CD4-positive, alpha-beta memory T cell (primary cell): ENCODE measurements at regions not wholly inside any gene's neighbourhood (a gene's known extent, or its start where the extent isn't known, plus 50 kb on each side); places are given as distances from the start of the nearest gene placed in this dataset.

Experiments
- CTCF ChIA-PET: fragments of 350-600 bp; sonication (Branson Sonifier 250); formaldehyde crosslinking; loops from one replicate; lab custom pipeline; 2021; ENCODE audit warnings: inconsistent platforms; ENCODE audit not compliant: partially characterized antibody; lab: Charles Lee
- POLR2A ChIA-PET: fragments of 350-600 bp; sonication (Branson Sonifier 250); formaldehyde crosslinking; loops from one replicate; lab custom pipeline; 2021; ENCODE audit not compliant: partially characterized antibody; lab: Charles Lee
- DNase-seq, 5 donors: peaks; one replicate each; pipeline versions ENCODE4 v3.0.0 to v3.0.0-alpha.2; 2020 to 2022; ENCODE audit warnings: mixed read lengths in 1 of 5
- H3K27ac ChIP-seq: one replicate; pipeline ENCODE4 v1.7.0; 2013; ENCODE audit warnings: low read depth, low read length
- H3K27me3 ChIP-seq: 2 replicates; pipeline ENCODE4 v1.7.0; 2013; ENCODE audit warnings: mild to moderate bottlenecking, low read length, moderate library complexity; ENCODE audit not compliant: insufficient read depth
- H3K36me3 ChIP-seq: 2 replicates; pipeline ENCODE4 v1.7.0; 2013; ENCODE audit warnings: mild to moderate bottlenecking, low read length, moderate library complexity; ENCODE audit not compliant: insufficient read depth
- H3K4me1 ChIP-seq: 2 replicates; pipeline ENCODE4 v1.7.0; 2013; ENCODE audit warnings: mild to moderate bottlenecking, low read length, moderate library complexity; ENCODE audit not compliant: insufficient read depth
- H3K4me3 ChIP-seq, 2 donors: one replicate each; pipeline ENCODE4 v1.7.0; 2013; ENCODE audit warnings: low read length in 2 of 2, mild to moderate bottlenecking in 1 of 2
- H3K9me3 ChIP-seq, 2 donors: one replicate each; pipeline ENCODE4 v1.7.0; 2013; ENCODE audit warnings: low read length in 2 of 2, control low read depth in 1 of 2; ENCODE audit not compliant: control insufficient read depth in 1 of 2
- H3K27ac Mint-ChIP-seq, 7 donors: one replicate each; pipeline ENCODE4 v1.8.0; 2020 to 2021; ENCODE audit warnings: mixed read lengths in 7 of 7, mild to moderate bottlenecking in 6 of 7, inconsistent platforms in 3 of 7, moderate library complexity in 3 of 7
- H3K27me3 Mint-ChIP-seq, 2 donors: one replicate each; pipeline ENCODE4 v1.8.0; 2020 to 2021; ENCODE audit warnings: mixed read lengths in 2 of 2
- H3K36me3 Mint-ChIP-seq, 2 donors: one replicate each; pipeline ENCODE4 v1.8.0; 2020 to 2021; ENCODE audit warnings: mixed read lengths in 2 of 2, inconsistent platforms in 1 of 2, mild to moderate bottlenecking in 1 of 2
- H3K4me1 Mint-ChIP-seq, 4 donors: one replicate each; pipeline ENCODE4 v1.8.0; 2020 to 2021; ENCODE audit warnings: mixed read lengths in 4 of 4, mild to moderate bottlenecking in 1 of 4
- H3K4me3 Mint-ChIP-seq, 8 donors: one replicate each; pipeline ENCODE4 v1.8.0; 2020 to 2021; ENCODE audit warnings: mixed read lengths in 8 of 8, mild to moderate bottlenecking in 7 of 8, moderate library complexity in 6 of 8, inconsistent platforms in 3 of 8
- H3K9me3 Mint-ChIP-seq, 8 donors: one replicate each; pipeline ENCODE4 v1.8.0; 2020 to 2021; ENCODE audit warnings: mixed read lengths in 8 of 8, mild to moderate bottlenecking in 5 of 8, inconsistent platforms in 3 of 8, moderate library complexity in 1 of 8
- intact Hi-C: fragments of 100-400 bp; cut with micrococcal nuclease; formaldehyde crosslinking; loops from one replicate; pipeline ENCODE4 v1.15.1; 2023

GRCh38 chr20:51204051-51204715 is 181.3 kb upstream of the KCNG1 start:
- Histone ChIP-seq H3K27me3 (peaks cover 8% of the 10 kb centered on the region), H3K36me3 (no peaks in the 10 kb centered on the region), H3K27ac (no peak overlapping the region), H3K4me3 (no peak overlapping the region), H3K4me1 (no peaks in the 10 kb centered on the region), H3K9me3 (no peaks in the 10 kb centered on the region)
- Mint-ChIP-seq H3K36me3 (no peaks in the 10 kb centered on the region), H3K9me3 (no peaks in the 10 kb centered on the region), H3K4me3 (no peak overlapping the region), H3K27ac (no peak overlapping the region), H3K4me1 (no peaks in the 10 kb centered on the region), H3K27me3 (peaks cover 30 to 33% of the 10 kb centered on the region in 2 donors)
- no peak for DNase-seq
- intact Hi-C loops = no loop called here
- ChIA-PET POLR2A (no interaction called here), CTCF (no interaction called here)

GRCh38 chr20:51202304-51202703 is 179.4 kb upstream of the KCNG1 start:
- no peaks in the 10 kb centered on the region for H3K9me3 ChIP-seq
- no peaks in the 10 kb centered on the region for H3K4me1 Mint-ChIP-seq
- no peak overlapping the region for H3K27ac ChIP-seq
- H3K36me3 Mint-ChIP-seq = no peaks in the 10 kb centered on the region
- no peaks in the 10 kb centered on the region for H3K4me1 ChIP-seq
- intact Hi-C loops = no loop called here
- no peak overlapping the region for H3K27ac Mint-ChIP-seq
- no peak for DNase-seq
- ChIA-PET CTCF (no interaction called here), POLR2A (no interaction called here)
- H3K9me3 Mint-ChIP-seq = no peaks in the 10 kb centered on the region
- no peaks in the 10 kb centered on the region for H3K36me3 ChIP-seq
- H3K4me3 Mint-ChIP-seq = no peak overlapping the region
- H3K4me3 ChIP-seq = no peak overlapping the region
- H3K27me3 Mint-ChIP-seq = peaks cover 23 to 25% of the 10 kb centered on the region in 2 donors
- peaks cover 2% of the 10 kb centered on the region for H3K27me3 ChIP-seq

DNA sequence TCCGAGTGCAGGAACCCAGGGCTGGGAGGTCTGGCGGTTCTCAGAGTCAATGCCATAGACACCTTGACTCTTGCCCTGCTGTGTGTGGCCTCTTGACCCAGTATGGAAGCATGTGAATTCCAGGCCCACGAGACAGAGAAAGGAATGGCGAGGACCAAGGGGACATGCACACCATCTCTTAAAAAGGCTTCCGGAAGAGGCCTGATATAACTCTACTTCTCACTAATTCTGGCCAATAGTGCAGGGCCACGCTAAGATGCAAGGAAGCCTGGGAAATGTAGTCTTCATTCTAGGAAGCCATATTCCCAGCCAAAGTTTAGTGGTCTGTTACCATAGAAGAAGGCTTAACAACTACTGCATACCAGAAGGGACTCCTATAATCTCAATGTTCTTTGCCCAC is 177.0 kb upstream of the KCNG1 start:
- peaks cover 15 to 25% of the 10 kb centered on the region in 2 donors for H3K27me3 Mint-ChIP-seq
- peaks cover 0 to 1% (median 0%) of the 10 kb centered on the region in 8 donors for H3K9me3 Mint-ChIP-seq
- no peak for DNase-seq
- H3K4me3 ChIP-seq = no peak overlapping the region
- intact Hi-C loops = no loop called here
- no peak overlapping the region for H3K4me3 Mint-ChIP-seq
- no peaks in the 10 kb centered on the region for H3K27me3 ChIP-seq
- H3K36me3 Mint-ChIP-seq = no peaks in the 10 kb centered on the region
- CTCF ChIA-PET = no interaction called here
- H3K9me3 ChIP-seq = no peaks in the 10 kb centered on the region
- no peaks in the 10 kb centered on the region for H3K36me3 ChIP-seq
- no peaks in the 10 kb centered on the region for H3K4me1 Mint-ChIP-seq
- H3K27ac ChIP-seq = no peak overlapping the region
- H3K27ac Mint-ChIP-seq = no peak overlapping the region
- POLR2A ChIA-PET = no interaction called here
- no peaks in the 10 kb centered on the region for H3K4me1 ChIP-seq

DNA sequence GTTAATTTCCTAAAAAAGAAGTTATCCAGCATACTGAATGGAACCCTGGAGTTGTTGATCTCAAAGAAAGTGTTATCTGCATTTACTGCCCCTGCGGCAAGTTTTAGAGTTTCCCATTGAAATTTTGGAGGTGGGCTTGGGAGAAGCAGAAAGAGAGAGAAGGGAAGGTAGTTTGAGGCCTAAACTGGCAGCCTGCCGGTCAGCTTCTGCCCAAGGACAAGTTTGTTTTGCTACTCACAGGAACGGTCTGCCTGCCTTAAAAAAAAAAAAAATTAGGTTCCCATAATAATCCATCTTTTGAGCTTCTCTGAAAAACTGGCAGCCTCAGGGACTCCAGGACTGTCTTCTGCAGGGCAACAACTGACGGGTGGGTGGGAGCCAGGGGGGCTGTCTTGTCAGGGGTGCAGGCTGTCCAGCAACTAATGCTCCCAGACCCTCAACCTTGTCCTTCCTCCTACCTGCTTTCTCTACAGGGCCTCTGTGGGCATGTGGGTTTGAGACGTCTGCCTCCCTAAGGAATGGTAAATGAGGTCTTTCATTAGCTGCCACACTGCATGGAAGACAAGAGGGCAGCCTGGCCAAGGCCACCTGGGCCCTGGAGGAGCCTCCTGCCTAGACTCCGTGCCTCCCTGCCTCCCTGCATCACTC is 176.1 kb upstream of the KCNG1 start:
- DNase-seq = no peak
- Histone ChIP-seq H3K4me3 (no peak overlapping the region), H3K36me3 (no peaks in the 10 kb centered on the region), H3K27me3 (no peaks in the 10 kb centered on the region), H3K27ac (no peak overlapping the region), H3K4me1 (no peaks in the 10 kb centered on the region), H3K9me3 (no peaks in the 10 kb centered on the region)
- H3K9me3 Mint-ChIP-seq = peaks cover 0 to 2% (median 0%) of the 10 kb centered on the region in 8 donors
- no peaks in the 10 kb centered on the region for H3K36me3 Mint-ChIP-seq
- intact Hi-C loops = no loop called here
- CTCF ChIA-PET = no interaction called here
- H3K27ac Mint-ChIP-seq = peak overlapping the region in 1 of 7 donors; percentile 20
- H3K27me3 Mint-ChIP-seq = peaks cover 12 to 24% of the 10 kb centered on the region in 2 donors
- POLR2A ChIA-PET = no interaction called here
- H3K4me1 Mint-ChIP-seq = no peaks in the 10 kb centered on the region
- no peak overlapping the region for H3K4me3 Mint-ChIP-seq

DNA sequence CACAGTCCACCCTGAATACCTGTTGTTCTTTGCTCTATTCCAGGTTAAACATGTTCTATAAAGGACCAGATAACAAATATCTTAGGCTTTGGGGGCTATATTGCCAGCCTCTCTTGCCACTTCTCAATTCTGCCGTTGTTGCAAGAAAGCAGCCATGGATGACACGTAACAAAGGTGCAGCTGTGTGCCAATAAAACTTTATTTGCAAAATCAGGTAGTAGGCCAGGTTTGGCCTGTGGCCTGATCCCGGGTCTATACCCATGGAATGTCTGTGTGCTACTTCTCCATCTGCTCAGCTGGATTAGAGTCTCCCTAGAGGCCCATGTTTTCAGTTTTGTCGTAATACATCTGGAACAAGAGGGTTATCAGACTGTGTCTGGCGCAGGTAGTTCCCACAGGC is 175.3 kb upstream of the KCNG1 start:
- Mint-ChIP-seq H3K4me1 (no peaks in the 10 kb centered on the region), H3K4me3 (no peak overlapping the region), H3K27me3 (peaks cover 10 to 26% of the 10 kb centered on the region in 2 donors), H3K36me3 (no peaks in the 10 kb centered on the region), H3K9me3 (peaks cover 0 to 4% (median 0%) of the 10 kb centered on the region in 8 donors), H3K27ac (no peak overlapping the region)
- no peak for DNase-seq
- Histone ChIP-seq H3K4me3 (no peak overlapping the region), H3K4me1 (no peaks in the 10 kb centered on the region), H3K9me3 (no peaks in the 10 kb centered on the region), H3K36me3 (no peaks in the 10 kb centered on the region), H3K27me3 (no peaks in the 10 kb centered on the region), H3K27ac (no peak overlapping the region)
- intact Hi-C loops = no loop called here
- POLR2A ChIA-PET = no interaction called here
- CTCF ChIA-PET = no interaction called here

DNA sequence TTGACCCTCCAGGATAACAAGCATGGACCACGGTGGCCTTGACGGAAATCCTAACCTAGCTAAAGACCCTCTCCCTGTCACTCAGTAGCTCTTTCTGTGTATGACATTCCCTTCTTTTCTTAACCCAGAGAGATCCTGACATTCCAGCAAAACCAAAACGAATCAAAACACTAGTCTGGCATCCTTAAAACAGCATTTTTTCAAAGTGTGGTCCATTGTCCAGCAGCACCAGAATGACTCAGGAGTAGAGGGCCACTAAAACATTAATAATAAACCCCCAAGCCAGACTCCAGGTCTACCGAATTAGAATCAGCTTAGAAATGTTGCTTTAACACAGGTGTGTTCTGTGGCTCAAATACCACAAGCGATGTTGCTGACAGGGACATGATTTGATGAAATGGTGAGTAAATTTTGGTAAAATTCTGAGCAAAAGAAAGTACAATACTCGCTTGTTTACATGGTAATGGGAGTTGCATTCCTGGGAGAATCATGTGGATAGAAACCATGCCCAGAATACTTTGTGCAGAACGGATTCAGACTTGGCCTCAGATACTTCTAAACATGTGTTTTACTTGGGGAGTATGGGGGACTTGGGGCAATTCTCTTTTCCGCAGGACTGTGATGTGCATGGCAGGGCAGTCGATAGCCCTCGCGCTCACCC is 174.2 kb upstream of the KCNG1 start:
- ChIA-PET POLR2A (no interaction called here), CTCF (no interaction called here)
- Mint-ChIP-seq H3K4me3 (no peak overlapping the region), H3K36me3 (no peaks in the 10 kb centered on the region), H3K27me3 (peaks cover 8 to 24% of the 10 kb centered on the region in 2 donors), H3K9me3 (peaks cover 0 to 4% (median 0%) of the 10 kb centered on the region in 8 donors), H3K4me1 (no peaks in the 10 kb centered on the region), H3K27ac (no peak overlapping the region)
- no peak overlapping the region for H3K27ac ChIP-seq
- H3K9me3 ChIP-seq = no peaks in the 10 kb centered on the region
- intact Hi-C loops = no loop called here
- no peaks in the 10 kb centered on the region for H3K4me1 ChIP-seq
- H3K36me3 ChIP-seq = no peaks in the 10 kb centered on the region
- H3K27me3 ChIP-seq = no peaks in the 10 kb centered on the region
- no peak for DNase-seq
- no peak overlapping the region for H3K4me3 ChIP-seq

GRCh38 chr20:51195990-51196389 is 173.1 kb upstream of the KCNG1 start:
- ChIA-PET POLR2A (no interaction called here), CTCF (no interaction called here)
- H3K4me3 ChIP-seq = no peak overlapping the region
- H3K36me3 ChIP-seq = no peaks in the 10 kb centered on the region
- no peak for DNase-seq
- H3K4me1 ChIP-seq = no peaks in the 10 kb centered on the region
- H3K27me3 ChIP-seq = no peaks in the 10 kb centered on the region
- Mint-ChIP-seq H3K4me3 (no peak overlapping the region), H3K4me1 (no peaks in the 10 kb centered on the region), H3K9me3 (peaks cover 0 to 4% (median 0%) of the 10 kb centered on the region in 8 donors), H3K27me3 (peaks cover 6 to 20% of the 10 kb centered on the region in 2 donors), H3K27ac (no peak overlapping the region), H3K36me3 (no peaks in the 10 kb centered on the region)
- H3K9me3 ChIP-seq = no peaks in the 10 kb centered on the region
- intact Hi-C loops = no loop called here
- no peak overlapping the region for H3K27ac ChIP-seq
